Endothelial cell of umbilical vein (primary cell): ENCODE measurements at regions not wholly inside any gene's neighbourhood (a gene's known extent, or its start where the extent isn't known, plus 50 kb on each side); places are given as distances from the start of the nearest gene placed in this dataset.
A peak's percentile ranks its signal among the peaks of the same experiment; 100 is the strongest.

Experiments
- BruUV-seq: library from RNA; stranded (reverse); fragments of 400-500 nt; replicated peaks from 2 replicates; lab custom pipeline; 2021; lab: Mats Ljungman, UMichigan
- CTCF ChIA-PET: fragments of 300-600, 350-600 bp; sonication (Branson Sonifier 250); formaldehyde crosslinking; loops from one replicate; lab custom pipeline; 2021; ENCODE audit warnings: antibody characterized with exemption, inconsistent platforms; lab: Charles Lee
- POLR2A ChIA-PET: fragments of 300-600, 350-600 bp; sonication (Branson Sonifier 250); formaldehyde crosslinking; loops from one replicate; lab custom pipeline; 2021; ENCODE audit warnings: antibody characterized with exemption, inconsistent platforms; lab: Charles Lee
- DNase-seq: peaks from one replicate; pipeline ENCODE4 v3.0.0-alpha.2; 2011; ENCODE audit warnings: low read depth, low spot score
- FAIRE-seq: peaks from 2 replicates; lab custom pipeline; 2011; peaks lifted over from hg19 to GRCh38; lab: Jason Lieb, UNC
- H2AFZ ChIP-seq: 2 replicates; pipeline ENCODE4 v1.6.0; 2012; ENCODE audit warnings: low read depth, low read length, control low read depth, inconsistent platforms
- H3K27ac ChIP-seq: 2 replicates; pipeline ENCODE4 v1.5.1; 2011; ENCODE audit warnings: low read depth, mild to moderate bottlenecking, control low read depth, low read length, moderate library complexity; ENCODE audit not compliant: insufficient read depth
- H3K27me3 ChIP-seq, 2 experiments: 2 replicates each; pipeline versions ENCODE4 v1.6.0 to v1.6.1; 2011; ENCODE audit warnings: low read length in 2 of 2, mixed read lengths in 1 of 2; ENCODE audit not compliant: control insufficient read depth in 2 of 2, insufficient read depth in 2 of 2
- H3K36me3 ChIP-seq, 2 experiments: 2 replicates in 1 of 2; 3 replicates in 1 of 2; pipeline ENCODE4 v1.5.1; 2011; ENCODE audit warnings: low read length in 2 of 2, mild to moderate bottlenecking in 1 of 2, moderate library complexity in 1 of 2; ENCODE audit not compliant: control insufficient read depth in 2 of 2, insufficient read depth in 2 of 2; ENCODE audit errors: extremely low read depth in 1 of 2
- H3K4me1 ChIP-seq: 3 replicates; pipeline ENCODE4 v1.5.1; 2011; ENCODE audit warnings: mild to moderate bottlenecking, low read length; ENCODE audit not compliant: control insufficient read depth, insufficient read depth; ENCODE audit errors: extremely low read depth
- H3K4me2 ChIP-seq: 2 replicates; pipeline ENCODE4 v1.6.1; 2011; ENCODE audit warnings: low read length, control low read depth, mixed read lengths; ENCODE audit not compliant: insufficient read depth
- H3K4me3 ChIP-seq, 3 experiments: fragments of 200-600 bp in 1 of 3; sonication (generic), shearing (Covaris generic) in 1 of 3; replicated peaks in 1 of 3; 2 replicates each; pipeline ENCODE4 v1.5.1; 2011 to 2016; ENCODE audit warnings: control low read depth in 3 of 3, low read length in 3 of 3, mild to moderate bottlenecking in 2 of 3, inconsistent platforms in 1 of 3, low read depth in 1 of 3, moderate library complexity in 1 of 3; ENCODE audit not compliant: insufficient read depth in 1 of 3
- H3K79me2 ChIP-seq: 2 replicates; pipeline ENCODE4 v1.6.0; 2012; ENCODE audit warnings: low read length, inconsistent platforms; ENCODE audit not compliant: control insufficient read depth, insufficient read depth
- H3K9ac ChIP-seq: replicated peaks from 2 replicates; pipeline ENCODE3; 2011; ENCODE audit warnings: low read length, control low read depth; ENCODE audit not compliant: insufficient read depth; ENCODE audit errors: extremely low read depth
- H3K9me1 ChIP-seq: replicated peaks from 3 replicates; pipeline ENCODE4 v1.6.0; 2011; ENCODE audit warnings: mild to moderate bottlenecking, low read length; ENCODE audit not compliant: control insufficient read depth, insufficient read depth; ENCODE audit errors: extremely low read depth
- H3K9me3 ChIP-seq: replicated peaks from 2 replicates; pipeline ENCODE4 v1.5.1; 2012; ENCODE audit warnings: low read length, inconsistent platforms; ENCODE audit not compliant: control insufficient read depth, insufficient read depth
- H4K20me1 ChIP-seq: replicated peaks from 2 replicates; pipeline ENCODE3; 2011; ENCODE audit warnings: mild to moderate bottlenecking, low read length; ENCODE audit not compliant: control insufficient read depth, insufficient read depth; ENCODE audit errors: extremely low read depth
- CTCF ChIP-seq, 2 donors: IDR thresholded peaks; 1 replicate in 1 of 2; 2 replicates in 1 of 2; pipeline ENCODE4 v1.5.1; 2011; ENCODE audit warnings: low read length in 2 of 2, mild to moderate bottlenecking in 2 of 2, moderate library complexity in 2 of 2, control low read depth in 1 of 2, inconsistent platforms in 1 of 2, low read depth in 1 of 2; ENCODE audit not compliant: insufficient read depth in 1 of 2; ENCODE audit errors: extremely low read depth in 1 of 2
- EZH2 ChIP-seq: IDR thresholded peaks from 2 replicates; pipeline ENCODE4 v1.6.1; 2012; ENCODE audit warnings: borderline replicate concordance, low read depth, mild to moderate bottlenecking, moderate library complexity, low read length, inconsistent platforms; ENCODE audit not compliant: severe bottlenecking
- FOS ChIP-seq: IDR thresholded peaks from 2 replicates; pipeline ENCODE4 v1.6.1; 2011; ENCODE audit warnings: mild to moderate bottlenecking, low read length, moderate library complexity, borderline replicate concordance; ENCODE audit not compliant: insufficient read depth
- GATA2 ChIP-seq: IDR thresholded peaks from 2 replicates; pipeline ENCODE4 v1.7.0; 2011; ENCODE audit warnings: low read depth, mild to moderate bottlenecking, moderate library complexity, mixed read lengths, low read length; ENCODE audit not compliant: insufficient read length, insufficient read depth
- JUN ChIP-seq: IDR thresholded peaks from 2 replicates; pipeline ENCODE4 v1.6.1; 2011; ENCODE audit warnings: borderline replicate concordance, low read depth; ENCODE audit not compliant: insufficient read length, insufficient read depth
- MAX ChIP-seq: IDR thresholded peaks from 2 replicates; pipeline ENCODE4 v1.6.1; 2011; ENCODE audit not compliant: insufficient read depth, insufficient read length
- MYC ChIP-seq: IDR thresholded peaks from one replicate; pipeline ENCODE4 v1.6.1; 2011; ENCODE audit warnings: mild to moderate bottlenecking, low read depth, low read length
- POLR2A ChIP-seq: IDR thresholded peaks from 2 replicates; pipeline ENCODE4 v1.6.1; 2012; ENCODE audit warnings: low read depth, mild to moderate bottlenecking, control low read depth, low read length
- POLR2AphosphoS5 ChIP-seq: IDR thresholded peaks from 2 replicates; pipeline ENCODE4 v1.6.1; 2012; ENCODE audit warnings: low read depth, mild to moderate bottlenecking, control low read depth, low read length, moderate library complexity; ENCODE audit not compliant: insufficient read depth
- dilution Hi-C: fragments of 300-500 bp; cut with MboI; formaldehyde crosslinking; loops from one replicate; pipeline ENCODE4 v1.15.0; 2019; ENCODE audit warnings: low sequenced_read_pairs; ENCODE audit not compliant: extremely low pct_ligation_motif_present
- intact Hi-C: fragments of 100-400 bp; cut with micrococcal nuclease; formaldehyde crosslinking; loops from one replicate; pipeline ENCODE4 v1.10.0; 2022

- no TSS peak for BruUV-seq
- no peak overlapping the region for H3K4me2 ChIP-seq
- H3K36me3 ChIP-seq, result no peaks in the 10 kb centered on the region
- H4K20me1 ChIP-seq, result no peaks in the 10 kb centered on the region
- TF ChIP-seq POLR2A (no peak), JUN (no peak), FOS (no peak), POLR2AphosphoS5 (no peak), MAX (no peak), CTCF (IDR thresholded peaks at IDR 0.05; ENCODE audit: extremely low read depth in 1 of 2, insufficient read depth in 1 of 2, low read depth in 1 of 2, low read length in 2 of 2) (no peak), MYC (no peak), EZH2 (no peak), GATA2 (no peak)
- peak; percentile 61 for FAIRE-seq
- ChIA-PET CTCF (interaction anchor here (1.0 kb wide), 1 partner anchor 10 kb away, joined by 4 read pairs; no protein-coding TSS in a partner anchor), POLR2A (no interaction called here)
- dilution Hi-C loops, result no loop called here
- intact Hi-C loops, result no loop called here
- no peaks in the 10 kb centered on the region for H3K27me3 ChIP-seq
- no peak overlapping the region for H3K9ac ChIP-seq
- no peak overlapping the region for H2AFZ ChIP-seq
- no peak overlapping the region for H3K27ac ChIP-seq
- H3K9me1 ChIP-seq, result no peaks in the 10 kb centered on the region
- no peak overlapping the region for H3K4me3 ChIP-seq
- H3K79me2 ChIP-seq, result no peaks in the 10 kb centered on the region
- no peaks in the 10 kb centered on the region for H3K9me3 ChIP-seq
- peak; percentile 37 for DNase-seq
- peaks cover 16% of the 10 kb centered on the region for H3K4me1 ChIP-seq
These were observed 322.9 kb upstream of the NRP1 start for GRCh38 chr10:33657154-33657908.
